HG02981 (cell line): ENCODE measurements at regions not wholly inside any gene's neighbourhood (a gene's known extent, or its start where the extent isn't known, plus 50 kb on each side); places are given as distances from the start of the nearest gene placed in this dataset.
"Not testable (repeated sequence)": the region's sequence is repeated elsewhere in the genome, so short reads cannot be mapped to it uniquely, and the experiment has no call there.

ENCODE experiments used
- ATAC-seq: cut with Tn5 transposase; IDR thresholded peaks from one replicate; pipeline ENCODE4 v1.9.1; 2021; ENCODE audit warnings: mild to moderate bottlenecking, moderate library complexity; ENCODE audit not compliant: unreplicated experiment

DNA sequence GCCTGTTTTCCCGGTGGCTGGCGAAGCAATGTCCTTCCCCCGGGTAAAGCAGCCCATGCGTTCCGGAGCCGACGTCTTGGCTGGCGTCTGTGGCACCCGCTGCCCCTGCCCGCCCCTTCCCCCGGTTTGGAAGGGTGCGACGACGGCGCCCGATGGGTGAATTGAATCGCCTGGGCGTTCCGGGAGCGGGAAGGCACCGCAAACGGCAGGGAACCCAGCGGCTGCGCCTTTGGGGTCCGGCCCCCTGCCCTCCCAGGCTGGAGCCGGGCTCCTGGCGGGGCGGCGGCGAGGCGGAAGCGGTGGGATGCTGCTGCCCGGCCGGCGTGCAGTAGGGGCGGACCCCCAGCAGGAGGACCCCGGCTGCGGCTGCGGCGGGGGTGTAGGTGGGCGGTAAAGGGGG is 123.6 kb upstream of the RHOU start:
- not testable (repeated sequence) for ATAC-seq

DNA sequence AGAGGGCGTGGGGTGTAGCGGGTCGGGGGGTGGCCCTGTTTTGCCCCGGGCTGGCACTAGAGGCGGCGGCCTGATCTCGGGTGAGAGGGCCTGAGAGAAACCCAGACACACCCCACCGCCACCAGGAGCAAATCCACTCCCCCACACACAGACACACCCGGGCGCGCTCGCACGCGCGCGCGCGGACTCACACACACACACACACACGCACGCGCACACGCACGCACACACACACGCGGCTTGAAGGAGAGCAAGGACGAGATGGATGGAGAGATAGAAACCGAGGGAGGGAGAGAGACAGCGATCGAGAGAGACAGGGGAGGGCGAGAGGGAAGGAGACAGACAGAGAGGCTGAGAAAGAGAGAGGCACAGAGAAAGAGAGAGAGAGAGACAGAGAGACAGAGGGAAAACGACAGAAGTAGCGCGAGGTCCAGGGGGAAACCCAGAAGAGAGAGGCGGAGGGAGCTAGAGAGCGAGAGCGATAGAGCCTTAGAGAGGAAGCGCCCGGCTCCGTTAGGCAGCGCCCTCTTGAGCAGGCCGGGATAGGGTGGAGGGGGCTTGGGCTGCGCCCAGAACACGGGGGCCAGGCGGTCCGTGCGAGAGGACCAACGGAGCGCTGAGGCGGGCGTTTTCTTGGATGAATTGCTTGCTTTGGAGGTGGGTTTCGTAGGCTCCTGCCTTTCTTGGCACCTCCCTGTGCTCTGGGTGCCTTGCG is 113.1 kb upstream of the RHOU start:
- not testable (repeated sequence) for ATAC-seq

DNA sequence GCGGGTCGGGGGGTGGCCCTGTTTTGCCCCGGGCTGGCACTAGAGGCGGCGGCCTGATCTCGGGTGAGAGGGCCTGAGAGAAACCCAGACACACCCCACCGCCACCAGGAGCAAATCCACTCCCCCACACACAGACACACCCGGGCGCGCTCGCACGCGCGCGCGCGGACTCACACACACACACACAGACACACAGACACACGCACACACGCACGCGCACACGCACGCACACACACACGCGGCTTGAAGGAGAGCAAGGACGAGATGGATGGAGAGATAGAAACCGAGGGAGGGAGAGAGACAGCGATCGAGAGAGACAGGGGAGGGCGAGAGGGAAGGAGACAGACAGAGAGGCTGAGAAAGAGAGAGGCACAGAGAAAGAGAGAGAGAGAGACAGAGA is 108.8 kb upstream of the RHOU start:
- not testable (repeated sequence) for ATAC-seq

DNA sequence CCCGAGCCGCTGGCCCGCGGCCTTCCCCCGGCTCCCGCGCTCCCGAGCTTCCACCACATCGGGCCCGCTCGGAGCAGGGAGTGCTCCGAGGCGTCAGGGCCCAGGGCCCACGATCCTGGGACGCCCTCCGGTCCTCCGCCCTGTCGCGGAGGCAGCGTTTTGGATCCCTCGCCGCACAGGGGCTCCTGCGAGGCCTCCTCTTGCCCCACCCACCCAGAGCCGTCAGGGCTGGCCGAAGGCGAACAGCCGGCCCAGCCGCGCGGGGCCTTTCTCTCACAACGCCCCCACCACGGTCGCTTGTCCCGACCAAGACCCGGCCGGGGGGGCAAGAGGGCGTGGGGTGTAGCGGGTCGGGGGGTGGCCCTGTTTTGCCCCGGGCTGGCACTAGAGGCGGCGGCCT is 102.4 kb upstream of the RHOU start:
- ATAC-seq: not testable (repeated sequence)

DNA sequence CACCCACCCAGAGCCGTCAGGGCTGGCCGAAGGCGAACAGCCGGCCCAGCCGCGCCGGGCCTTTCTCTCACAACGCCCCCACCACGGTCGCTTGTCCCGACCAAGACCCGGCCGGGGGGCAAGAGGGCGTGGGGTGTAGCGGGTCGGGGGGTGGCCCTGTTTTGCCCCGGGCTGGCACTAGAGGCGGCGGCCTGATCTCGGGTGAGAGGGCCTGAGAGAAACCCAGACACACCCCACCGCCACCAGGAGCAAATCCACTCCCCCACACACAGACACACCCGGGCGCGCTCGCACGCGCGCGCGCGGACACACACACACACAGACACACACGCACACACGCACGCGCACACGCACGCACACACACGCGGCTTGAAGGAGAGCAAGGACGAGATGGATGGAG is 100.0 kb upstream of the RHOU start:
- ATAC-seq: not testable (repeated sequence)

DNA sequence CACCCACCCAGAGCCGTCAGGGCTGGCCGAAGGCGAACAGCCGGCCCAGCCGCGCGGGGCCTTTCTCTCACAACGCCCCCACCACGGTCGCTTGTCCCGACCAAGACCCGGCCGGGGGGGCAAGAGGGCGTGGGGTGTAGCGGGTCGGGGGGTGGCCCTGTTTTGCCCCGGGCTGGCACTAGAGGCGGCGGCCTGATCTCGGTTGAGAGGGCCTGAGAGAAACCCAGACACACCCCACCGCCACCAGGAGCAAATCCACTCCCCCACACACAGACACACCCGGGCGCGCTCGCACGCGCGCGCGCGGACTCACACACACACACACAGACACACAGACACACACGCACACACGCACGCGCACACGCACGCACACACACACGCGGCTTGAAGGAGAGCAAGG is 97.8 kb upstream of the RHOU start:
- not testable (repeated sequence) for ATAC-seq

DNA sequence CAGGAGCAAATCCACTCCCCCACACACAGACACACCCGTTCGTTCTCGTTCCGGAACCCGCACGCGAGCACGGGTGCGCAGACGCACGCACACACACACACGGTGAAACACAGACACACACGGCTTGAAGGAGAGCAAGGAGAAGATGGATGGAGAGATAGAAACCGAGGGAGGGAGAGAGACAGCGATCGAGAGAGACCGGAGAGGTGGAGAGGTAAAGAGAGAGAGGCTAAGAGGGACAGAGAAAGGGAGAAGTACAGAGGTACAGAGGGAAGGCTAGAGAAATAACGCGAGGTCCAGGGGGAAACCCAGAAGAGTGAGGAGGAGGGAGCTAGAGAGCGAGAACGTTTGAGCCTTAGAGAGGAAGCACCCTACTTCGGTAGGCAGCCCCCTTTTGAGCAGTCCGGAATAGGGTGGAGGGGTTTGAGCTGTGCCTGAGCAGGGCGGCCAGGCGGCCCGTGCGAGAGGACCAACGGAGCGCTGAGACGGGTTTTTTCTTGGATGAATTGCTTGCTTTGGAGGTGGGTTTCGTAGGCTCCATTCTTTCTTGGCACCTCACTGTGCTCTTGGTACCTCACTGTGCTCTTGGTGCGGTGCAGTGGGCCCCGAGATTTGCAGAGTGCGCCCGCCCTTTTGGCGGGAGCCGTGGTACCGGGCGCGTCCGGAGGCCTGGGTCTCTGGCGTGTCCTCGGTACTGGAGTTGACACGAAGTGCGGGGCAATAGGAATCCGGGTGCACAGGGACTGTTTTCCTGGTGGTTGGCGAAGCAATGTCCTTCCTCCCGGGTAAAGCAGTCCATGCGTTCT is 88.4 kb upstream of the RHOU start:
- peak; percentile 43 for ATAC-seq

DNA sequence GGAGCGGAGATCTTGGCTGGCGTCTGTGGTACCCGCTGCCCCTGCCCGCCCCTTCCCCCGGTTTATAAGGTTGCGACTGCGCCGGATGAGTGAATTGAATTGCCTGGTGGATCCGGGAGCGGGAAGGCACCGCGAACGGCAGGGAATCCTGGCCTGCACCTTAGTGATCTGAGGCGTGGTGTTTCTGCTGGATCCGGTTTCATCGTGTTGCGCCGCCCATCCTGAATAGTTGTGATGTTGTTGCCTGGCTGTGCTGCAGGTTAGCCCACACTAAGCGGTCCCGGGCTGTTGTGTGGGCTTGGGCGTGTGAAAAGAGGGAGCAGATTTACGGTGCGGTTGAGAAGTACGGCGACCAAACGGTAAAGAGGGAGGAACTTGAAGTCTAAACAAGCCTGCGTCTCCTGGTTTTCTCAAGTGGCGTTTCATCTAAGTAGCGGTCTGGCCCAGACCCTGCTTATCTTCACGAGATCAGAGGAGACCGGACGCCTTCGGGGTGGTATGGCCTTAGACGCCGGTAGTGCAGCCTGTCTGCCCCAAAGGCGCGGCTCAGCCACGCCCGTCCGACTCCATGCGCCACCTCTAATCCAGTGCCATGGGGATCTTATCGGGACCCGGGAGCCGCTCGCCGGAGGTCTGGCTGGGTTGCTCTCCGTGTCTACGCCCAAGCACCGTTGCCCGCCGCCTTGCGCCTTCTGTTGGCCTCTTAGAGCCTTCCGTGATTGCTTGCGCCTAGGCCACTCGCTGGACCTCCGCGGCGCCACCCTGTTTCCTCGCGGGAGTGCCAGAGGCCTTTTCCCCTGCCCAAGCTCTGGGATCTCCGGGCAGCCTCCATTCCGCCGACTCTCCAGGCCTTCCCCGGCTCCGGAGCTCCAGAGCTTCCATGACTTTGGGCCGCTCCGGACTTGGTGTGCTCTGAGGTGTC is 87.5 kb upstream of the RHOU start:
- ATAC-seq: no peak

DNA sequence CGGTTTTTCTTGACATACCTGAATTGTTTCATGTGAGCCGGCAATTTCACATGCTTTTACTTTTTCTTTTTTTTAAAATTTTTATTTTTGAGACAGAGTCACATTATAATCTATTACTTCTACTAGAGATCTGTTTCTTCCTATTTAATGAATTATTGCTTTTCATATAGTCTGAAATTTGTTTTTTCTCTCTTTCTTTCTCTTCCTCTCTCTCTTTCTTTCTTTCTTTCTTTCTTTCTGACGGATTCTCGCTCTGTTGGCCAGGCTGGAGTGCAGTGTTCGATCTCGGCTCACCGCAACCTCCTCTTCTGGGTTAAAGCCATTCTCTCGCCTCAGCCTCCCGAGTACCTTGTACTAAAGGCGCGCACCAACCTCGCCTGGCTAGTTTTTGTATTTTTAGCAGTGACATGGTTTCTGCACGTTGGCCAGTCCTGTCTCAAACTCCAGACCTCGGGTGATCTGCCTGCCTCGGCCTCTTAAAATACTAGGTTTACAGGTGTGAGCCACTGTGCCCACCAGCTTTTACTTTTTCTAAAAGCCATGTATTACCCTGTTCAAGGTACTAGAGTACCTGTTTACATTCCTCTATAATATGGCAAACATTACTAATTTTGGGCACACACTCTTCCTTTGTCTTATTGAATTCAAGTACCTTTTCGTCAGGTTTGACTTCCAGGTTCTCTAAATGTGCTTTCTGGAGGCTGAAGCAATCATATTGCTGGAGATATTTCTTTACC is 86.5 kb upstream of the RHOU start:
- no peak for ATAC-seq

DNA sequence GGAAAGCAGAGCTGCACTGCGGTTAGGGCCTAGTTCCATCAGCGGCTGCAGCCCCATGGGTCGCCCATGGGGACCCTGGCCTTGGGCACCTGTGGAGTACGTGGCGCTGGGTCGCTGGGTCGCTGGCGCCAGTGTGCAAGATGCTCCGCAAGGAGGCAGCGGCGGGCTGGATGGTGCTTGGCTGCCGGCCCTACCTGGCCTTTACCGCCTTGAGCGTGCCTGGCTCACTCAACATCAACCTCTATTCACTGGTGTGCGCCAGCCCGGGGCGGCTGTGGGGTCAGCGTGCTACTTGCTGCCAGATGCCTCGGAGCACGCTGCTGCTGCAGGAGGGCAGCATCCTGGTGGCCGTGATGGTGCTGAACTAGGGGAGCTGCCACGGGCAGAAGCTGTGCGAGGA is 85.1 kb upstream of the RHOU start:
- no peak for ATAC-seq

DNA sequence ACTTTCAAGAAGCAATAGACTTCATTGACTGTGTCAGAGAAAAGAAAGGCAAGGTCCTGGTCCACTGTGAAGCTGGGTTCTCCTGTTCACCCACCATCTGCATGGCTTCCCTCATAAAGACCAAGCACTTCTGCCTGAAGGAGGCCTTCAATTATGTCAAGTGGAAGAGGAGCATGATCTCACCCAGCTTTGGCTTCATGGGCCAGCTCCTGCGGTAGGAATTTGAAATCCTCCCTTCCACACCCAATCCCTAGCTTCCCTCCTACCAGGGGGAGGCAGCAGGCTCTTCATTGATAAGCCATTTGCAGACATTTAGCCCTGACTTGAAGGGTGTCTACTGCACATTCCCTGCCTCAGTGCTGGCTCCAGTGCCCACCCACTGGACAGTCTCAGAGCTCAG is 84.3 kb upstream of the RHOU start:
- no peak for ATAC-seq

DNA sequence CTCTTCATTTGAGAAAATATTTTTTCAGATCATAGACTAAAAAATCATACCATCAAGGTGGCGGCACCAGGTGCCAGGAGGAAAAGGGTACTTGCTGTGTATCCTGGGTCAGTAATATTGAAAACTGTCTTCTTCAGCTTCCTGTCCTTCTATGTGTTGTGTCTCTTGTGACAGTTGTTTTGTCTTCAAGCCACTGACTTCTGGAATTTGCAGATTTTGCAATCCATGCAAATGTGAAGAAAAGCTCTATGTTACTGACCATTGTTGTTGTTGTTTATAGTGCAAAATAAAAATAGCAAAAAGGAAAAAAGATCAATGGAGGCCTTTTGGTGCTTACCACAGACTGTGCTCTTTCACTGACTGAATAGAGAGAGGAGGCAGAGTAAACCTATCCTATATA is 83.2 kb upstream of the RHOU start:
- ATAC-seq: no peak

DNA sequence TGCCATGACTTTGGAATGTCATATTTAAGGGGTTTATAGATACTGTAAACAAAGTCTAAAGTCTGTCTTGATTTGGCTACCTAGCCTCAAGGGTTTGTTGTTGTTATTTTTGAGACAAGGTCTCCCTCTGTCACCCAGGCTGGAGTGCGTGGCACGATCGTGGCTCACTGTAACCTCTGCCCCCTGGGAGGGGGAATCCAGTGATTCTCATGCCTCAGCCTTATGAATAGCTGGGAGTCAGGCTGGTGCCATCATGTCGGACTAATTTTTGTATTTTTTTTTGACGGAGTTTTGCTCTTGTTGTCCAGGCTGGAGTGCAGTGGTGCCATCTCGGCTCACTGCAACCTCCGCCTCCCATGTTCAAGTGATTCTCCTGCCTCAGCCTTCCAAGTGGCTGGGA is 82.2 kb upstream of the RHOU start:
- ATAC-seq: not testable (repeated sequence)

DNA sequence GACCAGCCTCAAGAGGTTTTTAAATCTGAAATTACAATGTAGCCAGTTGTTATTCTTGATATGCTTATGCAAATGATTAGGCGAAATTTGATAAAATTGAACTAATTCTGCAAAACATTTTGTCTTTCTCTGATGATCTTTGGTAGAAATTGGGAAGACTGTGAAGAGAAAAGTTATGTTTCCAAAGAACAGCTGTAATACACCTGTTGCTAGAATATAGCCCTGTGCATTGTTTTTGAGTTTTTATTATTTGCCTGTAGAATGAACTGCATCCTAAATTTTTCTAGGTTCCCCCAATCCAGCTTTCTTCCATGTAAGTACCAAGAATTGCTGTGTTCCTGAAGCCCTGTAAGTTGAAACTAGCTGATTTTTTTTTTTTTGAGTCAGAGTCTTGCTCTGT is 81.5 kb upstream of the RHOU start:
- no peak for ATAC-seq

DNA sequence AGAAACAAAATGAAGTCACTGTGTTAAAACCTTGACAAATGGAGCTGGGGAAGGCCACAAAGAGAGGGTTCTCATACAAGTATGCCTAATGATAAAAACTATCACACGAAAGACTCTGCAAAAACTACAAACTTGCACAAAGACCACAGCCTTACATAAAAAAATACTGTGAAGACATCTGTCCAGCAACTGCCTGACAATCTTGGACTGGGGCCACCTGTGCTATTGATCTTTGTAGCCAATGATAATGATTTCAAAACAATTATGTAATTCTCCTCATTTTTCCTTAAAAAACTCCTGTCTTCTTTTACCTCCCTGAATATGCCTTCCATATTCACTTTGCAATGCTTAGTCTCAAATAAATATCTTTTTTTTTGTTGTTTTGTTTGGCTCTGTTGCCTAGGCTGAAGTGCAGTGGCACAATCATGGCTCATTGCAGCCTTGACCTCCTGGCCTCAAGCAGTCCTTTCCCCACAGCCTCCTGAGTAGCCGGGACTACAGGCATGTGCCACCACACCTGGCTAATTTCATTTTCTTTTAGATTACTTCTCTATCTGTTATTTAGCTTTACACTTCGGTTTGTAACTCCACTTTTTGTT is 79.4 kb upstream of the RHOU start:
- ATAC-seq: no peak

DNA sequence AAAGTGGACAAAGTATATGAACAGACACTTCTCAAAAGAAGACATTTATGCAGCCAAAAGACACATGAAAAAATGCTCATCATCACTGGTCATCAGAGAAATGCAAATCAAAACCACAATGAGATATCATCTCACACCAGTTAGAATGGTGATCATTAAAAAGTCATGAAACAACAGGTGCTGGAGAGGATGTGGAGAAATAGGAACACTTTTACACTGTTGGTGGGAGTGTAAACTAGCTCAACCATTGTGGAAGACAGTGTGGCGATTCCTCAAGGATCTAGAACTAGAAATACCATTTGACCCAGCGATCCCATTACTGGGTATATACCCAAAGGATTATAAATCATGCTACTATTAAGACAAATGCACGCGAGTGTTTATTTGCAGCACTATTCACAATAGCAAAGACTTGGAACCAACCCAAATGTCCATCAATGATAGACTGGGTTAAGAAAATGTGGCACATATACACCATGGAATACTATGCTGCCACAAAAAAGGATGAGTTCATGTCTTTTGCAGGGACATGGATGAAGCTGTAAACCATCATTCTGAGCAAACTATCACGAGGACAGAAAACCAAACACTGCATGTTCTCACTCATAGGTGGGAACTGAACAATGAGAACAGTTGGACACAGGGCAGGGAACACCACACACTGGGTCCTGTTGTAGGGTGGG is 73.1 kb upstream of the RHOU start:
- ATAC-seq: not testable (repeated sequence)

DNA sequence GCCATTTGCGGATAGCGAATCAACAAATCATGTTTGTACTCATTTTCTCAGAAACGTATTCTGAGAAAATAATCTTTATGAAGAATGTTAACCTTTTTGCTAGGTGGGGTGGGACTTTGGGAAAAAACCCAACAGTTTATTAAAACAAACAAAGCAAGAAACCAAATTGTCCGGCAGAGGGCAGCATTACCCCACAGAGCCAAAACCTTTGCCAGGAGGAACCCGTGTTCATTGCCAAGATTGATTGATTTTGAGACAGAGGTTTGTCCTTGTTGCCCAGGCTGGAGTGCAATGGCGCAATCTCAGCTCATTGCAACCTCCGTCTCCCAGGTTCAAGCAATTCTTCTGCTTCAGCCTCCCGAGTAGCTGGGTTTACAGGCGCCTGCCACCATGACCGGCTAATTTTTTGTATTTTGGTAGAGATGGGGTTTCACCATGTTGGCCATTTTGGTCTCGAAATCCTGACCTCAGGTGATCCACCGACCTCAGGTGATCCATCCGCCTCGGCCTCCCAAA is 70.8 kb upstream of the RHOU start:
- no peak for ATAC-seq

DNA sequence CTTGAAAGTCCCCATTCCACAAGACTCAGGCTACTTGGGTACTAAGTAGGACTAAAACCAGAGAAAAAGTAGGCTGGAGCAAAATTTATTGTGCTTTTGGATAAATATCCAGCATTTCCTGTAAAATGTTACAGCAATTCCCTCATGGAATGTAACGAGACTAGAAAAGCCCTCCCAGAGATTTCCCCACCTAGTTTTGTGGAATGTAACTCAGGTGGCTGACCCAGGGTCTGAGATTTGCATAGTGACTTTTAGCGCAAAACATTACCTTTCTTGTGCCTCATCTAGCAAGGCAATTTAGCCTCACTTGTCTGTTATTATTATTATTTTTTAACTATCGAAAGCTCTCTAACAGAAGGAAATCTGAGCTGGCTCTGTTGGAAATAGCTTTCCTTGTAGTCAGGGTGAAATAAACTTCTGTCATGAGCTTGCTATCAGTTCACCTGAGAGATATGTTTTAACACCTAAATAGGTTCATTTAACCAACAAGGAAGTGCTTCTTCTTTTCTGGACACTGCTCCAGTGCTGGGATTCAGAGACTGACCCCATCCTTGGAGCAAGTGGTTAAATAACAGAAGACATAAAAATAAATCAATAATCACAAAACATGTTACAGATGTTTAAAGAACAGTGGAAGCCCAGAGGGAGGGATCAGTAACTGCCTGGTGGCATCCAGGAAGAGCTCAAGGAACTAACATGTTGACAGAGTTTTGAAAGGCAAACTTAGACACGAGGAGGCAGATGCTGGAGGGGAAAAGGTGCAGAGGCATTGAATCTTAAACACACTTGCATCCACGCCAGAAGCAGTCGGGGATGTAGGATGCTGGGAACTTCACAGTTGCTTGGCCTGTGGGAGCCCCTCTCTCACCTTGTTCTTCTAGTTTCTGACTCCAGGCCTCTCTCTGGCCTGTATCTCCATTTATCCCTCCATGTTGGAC is 68.3 kb upstream of the RHOU start:
- no peak for ATAC-seq
